ENCODE measurements at regions not wholly inside any gene's neighbourhood (a gene's known extent, or its start where the extent isn't known, plus 50 kb on each side); places are given as distances from the start of the nearest gene placed in this dataset.

- TF ChIP-seq CREB5 (CRISPR knock-in tag; IDR thresholded peaks at IDR 0.05; ENCODE audit: low read depth) = no peak
Measured at GRCh38 chr12:18868717-18869116, 130.8 kb downstream of the CAPZA3 start (continued).

- TF ChIP-seq SNAI2 (CRISPR knock-in tag; IDR thresholded peaks at IDR 0.05) = no peak
- TF ChIP-seq TCF4 (CRISPR knock-in tag; IDR thresholded peaks at IDR 0.05; ENCODE audit: borderline replicate concordance) = no peak
- no peak for TF ChIP-seq ZC3H10 (CRISPR knock-in tag; IDR thresholded peaks at IDR 0.05)
- no peak for TF ChIP-seq ZNF70 (CRISPR knock-in tag; IDR thresholded peaks at IDR 0.05)
- TF ChIP-seq ZFP3 (CRISPR knock-in tag; IDR thresholded peaks at IDR 0.05) = no peak
- TF ChIP-seq POU6F1 (CRISPR knock-in tag; IDR thresholded peaks at IDR 0.05; ENCODE audit: borderline replicate concordance, low read depth) = no peak
- no peak for TF ChIP-seq CSRNP3 (CRISPR knock-in tag; IDR thresholded peaks at IDR 0.05)
- no peak for TF ChIP-seq ISL1 (CRISPR knock-in tag; IDR thresholded peaks at IDR 0.05)
- TF ChIP-seq ZFP30 (CRISPR knock-in tag; IDR thresholded peaks at IDR 0.05) = no peak
- no peak for TF ChIP-seq CSDC2 (CRISPR knock-in tag; IDR thresholded peaks at IDR 0.05)
- TF ChIP-seq TOX (CRISPR knock-in tag; IDR thresholded peaks at IDR 0.05; ENCODE audit: borderline replicate concordance) = no peak
- no peak for TF ChIP-seq CREB5 (CRISPR knock-in tag; IDR thresholded peaks at IDR 0.05; ENCODE audit: low read depth)
- ATAC-seq = no peak
Measured at GRCh38 chr12:18872770-18873169, 134.9 kb downstream of the CAPZA3 start.

- ATAC-seq = no peak
- TF ChIP-seq PPARA (CRISPR knock-in tag; IDR thresholded peaks at IDR 0.05; ENCODE audit: borderline replicate concordance) = no peak
- no peak for TF ChIP-seq TCF4 (CRISPR knock-in tag; IDR thresholded peaks at IDR 0.05; ENCODE audit: borderline replicate concordance)
- TF ChIP-seq CSDC2 (CRISPR knock-in tag; IDR thresholded peaks at IDR 0.05) = no peak
- TF ChIP-seq CSRNP3 (CRISPR knock-in tag; IDR thresholded peaks at IDR 0.05) = no peak
- TF ChIP-seq ISL1 (CRISPR knock-in tag; IDR thresholded peaks at IDR 0.05) = no peak
- TF ChIP-seq ZFP3 (CRISPR knock-in tag; IDR thresholded peaks at IDR 0.05) = no peak
- TF ChIP-seq TSHZ2 (CRISPR knock-in tag; IDR thresholded peaks at IDR 0.05) = no peak
- no peak for TF ChIP-seq ZNF8 (CRISPR knock-in tag; IDR thresholded peaks at IDR 0.05)
Measured at GRCh38 chr12:18878676-18879180, 140.8 kb downstream of the CAPZA3 start.

- ATAC-seq = no peak
- no peak for TF ChIP-seq ISL1 (CRISPR knock-in tag; IDR thresholded peaks at IDR 0.05)
Measured at GRCh38 chr12:18882690-18883089, 144.8 kb downstream of the CAPZA3 start.

GRCh38 chr12:18886962-18887361 lies 149.0 kb downstream of the CAPZA3 start:
- no peak for ATAC-seq
- no peak for TF ChIP-seq ISL1 (CRISPR knock-in tag; IDR thresholded peaks at IDR 0.05)
- TF ChIP-seq ARNTL (CRISPR knock-in tag; IDR thresholded peaks at IDR 0.05; ENCODE audit: borderline replicate concordance, low read depth) = no peak
- no peak for TF ChIP-seq PPARA (CRISPR knock-in tag; IDR thresholded peaks at IDR 0.05; ENCODE audit: borderline replicate concordance)
- no peak for TF ChIP-seq GLIS3 (CRISPR knock-in tag; IDR thresholded peaks at IDR 0.05)
- no peak for TF ChIP-seq POU6F1 (CRISPR knock-in tag; IDR thresholded peaks at IDR 0.05; ENCODE audit: borderline replicate concordance, low read depth)
- TF ChIP-seq ZNF70 (CRISPR knock-in tag; IDR thresholded peaks at IDR 0.05) = no peak
- no peak for TF ChIP-seq TSHZ2 (CRISPR knock-in tag; IDR thresholded peaks at IDR 0.05)
- no peak for TF ChIP-seq ZFP3 (CRISPR knock-in tag; IDR thresholded peaks at IDR 0.05)
